ENCODE measurements at regions not wholly inside any gene's neighbourhood (a gene's known extent, or its start where the extent isn't known, plus 50 kb on each side); places are given as distances from the start of the nearest gene placed in this dataset.

- Histone ChIP-seq H3K27me3 (no peaks in the 10 kb centered on the region), H3K4me3 (no peak overlapping the region), H3K9me3 (no peaks in the 10 kb centered on the region), H3K27ac (no peak overlapping the region), H3K36me3 (no peaks in the 10 kb centered on the region), H3K4me1 (ENCODE audit: insufficient read depth) (no peaks in the 10 kb centered on the region)
- TF ChIP-seq EP300 (IDR thresholded peaks at IDR 0.05) (no peak), POLR2A (IDR thresholded peaks at IDR 0.05) (no peak)
- TF ChIP-seq, protein P1, sequence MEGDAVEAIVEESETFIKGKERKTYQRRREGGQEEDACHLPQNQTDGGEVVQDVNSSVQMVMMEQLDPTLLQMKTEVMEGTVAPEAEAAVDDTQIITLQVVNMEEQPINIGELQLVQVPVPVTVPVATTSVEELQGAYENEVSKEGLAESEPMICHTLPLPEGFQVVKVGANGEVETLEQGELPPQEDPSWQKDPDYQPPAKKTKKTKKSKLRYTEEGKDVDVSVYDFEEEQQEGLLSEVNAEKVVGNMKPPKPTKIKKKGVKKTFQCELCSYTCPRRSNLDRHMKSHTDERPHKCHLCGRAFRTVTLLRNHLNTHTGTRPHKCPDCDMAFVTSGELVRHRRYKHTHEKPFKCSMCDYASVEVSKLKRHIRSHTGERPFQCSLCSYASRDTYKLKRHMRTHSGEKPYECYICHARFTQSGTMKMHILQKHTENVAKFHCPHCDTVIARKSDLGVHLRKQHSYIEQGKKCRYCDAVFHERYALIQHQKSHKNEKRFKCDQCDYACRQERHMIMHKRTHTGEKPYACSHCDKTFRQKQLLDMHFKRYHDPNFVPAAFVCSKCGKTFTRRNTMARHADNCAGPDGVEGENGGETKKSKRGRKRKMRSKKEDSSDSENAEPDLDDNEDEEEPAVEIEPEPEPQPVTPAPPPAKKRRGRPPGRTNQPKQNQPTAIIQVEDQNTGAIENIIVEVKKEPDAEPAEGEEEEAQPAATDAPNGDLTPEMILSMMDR (IDR thresholded peaks at IDR 0.05) = no peak
- no peak for DNase-seq
- WGBS, 3 donors = 60 to 78% (median 70%) methylated on average over 2 of the region's 2 CpGs
- intact Hi-C loops (cut with DNase I) = no loop called here
These were observed 319.5 kb upstream of the TNC start for GRCh38 chr9:115437418-115437817.

DNA sequence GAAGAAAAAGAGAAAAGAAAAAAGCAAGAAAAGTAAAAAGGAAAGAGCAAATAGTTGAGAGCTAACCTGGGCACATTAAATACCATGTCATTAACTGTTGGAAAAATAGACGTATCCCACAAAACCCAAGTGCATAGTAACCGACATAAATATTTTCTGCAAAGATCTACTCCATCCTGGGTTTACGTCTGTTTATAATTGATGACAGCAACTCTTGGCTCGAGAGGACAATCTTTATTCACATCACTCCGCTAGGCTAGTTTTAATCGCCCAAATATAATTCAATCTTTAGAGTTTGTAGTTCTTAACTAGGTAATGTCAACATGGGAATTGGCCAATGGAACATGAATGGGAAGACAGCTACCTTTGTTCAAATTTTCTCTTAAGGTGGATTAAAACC is 321.7 kb upstream of the TNC start:
- H3K27me3 ChIP-seq = no peaks in the 10 kb centered on the region
- no peak for DNase-seq
- no peaks in the 10 kb centered on the region for H3K9me3 ChIP-seq
- intact Hi-C loops (cut with DNase I) = loop anchor here in 1 of 4 donors (10.0 kb wide), 1 partner anchor 45 kb away; no protein-coding TSS in a partner anchor
- TF ChIP-seq EP300 (IDR thresholded peaks at IDR 0.05) = no peak
- no peak for TF ChIP-seq POLR2A (IDR thresholded peaks at IDR 0.05)
- TF ChIP-seq, protein P1 (IDR thresholded peaks at IDR 0.05) = no peak
- no peaks in the 10 kb centered on the region for H3K4me1 ChIP-seq (ENCODE audit: insufficient read depth)
- H3K27ac ChIP-seq = no peak overlapping the region
- H3K4me3 ChIP-seq = no peak overlapping the region
- H3K36me3 ChIP-seq = no peaks in the 10 kb centered on the region
- WGBS, 3 donors = 69 to 81% (median 77%) methylated on average over 6 of the region's 6 CpGs

- intact Hi-C loops (cut with DNase I) = loop anchor here in 1 of 4 donors (10.0 kb wide), 1 partner anchor 47 kb away; no protein-coding TSS in a partner anchor
- no peak overlapping the region for H3K4me3 ChIP-seq
These were observed 324.1 kb upstream of the TNC start for GRCh38 chr9:115442054-115442453.

GRCh38 chr9:115443890-115444289 is 325.9 kb upstream of the TNC start:
- intact Hi-C loops (cut with DNase I) = loop anchor here in 1 of 4 donors (10.0 kb wide), 1 partner anchor 49 kb away; no protein-coding TSS in a partner anchor
- 86 to 96% (median 95%) methylated on average over 2 of the region's 2 CpGs for WGBS, 3 donors
- no peak overlapping the region for H3K27ac ChIP-seq
- TF ChIP-seq EP300 (IDR thresholded peaks at IDR 0.05) = no peak
- H3K9me3 ChIP-seq = no peaks in the 10 kb centered on the region
- no peaks in the 10 kb centered on the region for H3K4me1 ChIP-seq (ENCODE audit: insufficient read depth)
- H3K4me3 ChIP-seq = no peak overlapping the region
- H3K36me3 ChIP-seq = no peaks in the 10 kb centered on the region
- no peaks in the 10 kb centered on the region for H3K27me3 ChIP-seq
- DNase-seq = no peak

More at GRCh38 chr9:115442054-115442453, 324.1 kb upstream of the TNC start:
- H3K27ac ChIP-seq = no peak overlapping the region
- no peaks in the 10 kb centered on the region for H3K4me1 ChIP-seq (ENCODE audit: insufficient read depth)
- no peaks in the 10 kb centered on the region for H3K9me3 ChIP-seq
- WGBS, 3 donors = 62 to 72% (median 66%) methylated on average over 4 of the region's 4 CpGs
- no peak for DNase-seq
- H3K27me3 ChIP-seq = no peaks in the 10 kb centered on the region
- H3K36me3 ChIP-seq = no peaks in the 10 kb centered on the region
- TF ChIP-seq, protein P1 (IDR thresholded peaks at IDR 0.05) = no peak
- TF ChIP-seq EP300 (IDR thresholded peaks at IDR 0.05) (no peak), POLR2A (IDR thresholded peaks at IDR 0.05) (no peak)

GRCh38 chr9:115444959-115445358 is 327.0 kb upstream of the TNC start:
- no peaks in the 10 kb centered on the region for H3K4me1 ChIP-seq (ENCODE audit: insufficient read depth)
- no peaks in the 10 kb centered on the region for H3K27me3 ChIP-seq
- no peak overlapping the region for H3K4me3 ChIP-seq
- H3K9me3 ChIP-seq = no peaks in the 10 kb centered on the region
- no peaks in the 10 kb centered on the region for H3K36me3 ChIP-seq
- no peak overlapping the region for H3K27ac ChIP-seq
- intact Hi-C loops (cut with DNase I) = loop anchor here in 1 of 4 donors (10.0 kb wide), 1 partner anchor 50 kb away; no protein-coding TSS in a partner anchor
- TF ChIP-seq POLR2A (IDR thresholded peaks at IDR 0.05) (no peak), EP300 (IDR thresholded peaks at IDR 0.05) (no peak)
- TF ChIP-seq, protein P1 (IDR thresholded peaks at IDR 0.05) = no peak
- 2 to 5% (median 4%) methylated on average over 3 of the region's 3 CpGs for WGBS, 3 donors
- no peak for DNase-seq
